Activated CD4-positive, alpha-beta T cell treated with anti-CD3 and anti-CD28 coated beads, Interleukin-2, amount 50 U/mL, for 48 hours (primary cell): ENCODE measurements at regions not wholly inside any gene's neighbourhood (a gene's known extent, or its start where the extent isn't known, plus 50 kb on each side); places are given as distances from the start of the nearest gene placed in this dataset.
"Not testable (repeated sequence)": the region's sequence is repeated elsewhere in the genome, so short reads cannot be mapped to it uniquely, and the experiment has no call there.

ENCODE experiments used
- DNase-seq, 2 experiments: peaks; one replicate each; pipeline ENCODE4 v3.0.0-alpha.2; 2020

DNA sequence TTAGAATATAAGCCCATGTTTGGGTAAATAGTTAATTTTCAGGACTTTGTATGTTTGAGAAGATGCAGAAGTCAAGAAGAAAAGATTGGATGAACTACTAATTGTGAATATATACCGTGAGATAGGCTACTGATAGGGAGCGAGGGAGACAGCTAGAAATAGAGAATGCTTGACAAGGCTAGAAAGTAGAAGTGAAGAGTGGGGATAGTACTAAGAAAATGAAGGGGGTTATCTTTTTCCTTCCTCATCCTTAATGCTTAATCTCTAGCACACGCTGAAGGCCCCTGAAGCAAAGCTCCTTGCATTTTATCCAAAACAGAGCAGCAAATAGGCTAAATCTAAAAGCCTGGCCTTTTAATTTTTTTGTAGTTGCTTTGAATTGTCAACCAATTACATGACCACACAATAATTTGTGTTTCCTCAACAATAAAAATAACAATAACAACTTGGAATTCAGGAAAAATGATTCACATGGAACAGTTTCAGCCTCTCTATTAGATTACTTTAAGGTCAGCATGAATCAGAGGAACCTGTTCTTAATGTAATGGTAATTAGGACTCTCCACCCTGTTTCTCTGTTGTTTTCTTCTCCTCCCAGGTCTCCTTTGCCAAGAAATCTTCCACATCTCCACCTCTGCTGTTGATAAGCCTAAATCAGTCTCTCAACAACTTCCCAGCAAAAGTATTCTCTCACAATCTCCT, 1071.3 kb upstream of the ZEB2 start:
- DNase-seq = no peak

DNA sequence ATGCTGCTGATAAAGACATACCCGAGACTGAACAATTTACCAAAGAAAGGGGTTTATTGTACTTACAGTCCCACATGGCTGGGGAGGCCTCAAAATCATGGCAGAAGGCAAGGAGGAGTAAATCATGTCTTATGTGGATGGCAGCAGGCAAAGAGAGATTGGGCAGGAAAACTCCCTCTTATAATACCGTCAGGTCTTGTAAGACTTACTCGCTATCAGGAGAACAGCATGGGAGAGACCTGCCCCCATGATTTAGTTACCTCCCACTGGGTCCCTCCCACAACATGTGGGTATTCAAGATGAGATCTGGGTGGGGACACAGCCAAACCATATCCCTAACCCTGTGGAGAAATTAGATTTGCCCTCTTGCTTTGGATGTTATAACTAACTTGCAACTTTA, 1068.0 kb upstream of the ZEB2 start:
- no peak for DNase-seq

DNA sequence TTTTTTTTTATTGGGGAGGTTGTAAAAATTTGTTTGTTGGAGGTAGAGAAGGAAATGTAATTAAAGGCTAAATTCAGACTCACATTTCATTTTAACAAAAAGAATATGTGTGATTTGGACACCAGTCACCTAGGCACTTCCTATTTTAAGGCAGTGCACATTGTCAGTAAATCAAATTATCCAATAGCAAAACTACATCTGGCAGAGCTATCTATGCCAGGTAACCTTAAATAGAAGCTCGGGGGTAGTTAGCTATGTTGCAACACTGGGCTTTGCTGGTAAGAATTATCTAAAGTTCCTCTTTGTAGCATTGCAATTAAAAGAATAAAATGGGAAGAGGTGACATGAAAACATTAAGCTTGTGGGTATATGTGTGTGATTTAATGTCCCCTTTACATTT, 1064.4 kb upstream of the ZEB2 start:
- DNase-seq = no peak

DNA sequence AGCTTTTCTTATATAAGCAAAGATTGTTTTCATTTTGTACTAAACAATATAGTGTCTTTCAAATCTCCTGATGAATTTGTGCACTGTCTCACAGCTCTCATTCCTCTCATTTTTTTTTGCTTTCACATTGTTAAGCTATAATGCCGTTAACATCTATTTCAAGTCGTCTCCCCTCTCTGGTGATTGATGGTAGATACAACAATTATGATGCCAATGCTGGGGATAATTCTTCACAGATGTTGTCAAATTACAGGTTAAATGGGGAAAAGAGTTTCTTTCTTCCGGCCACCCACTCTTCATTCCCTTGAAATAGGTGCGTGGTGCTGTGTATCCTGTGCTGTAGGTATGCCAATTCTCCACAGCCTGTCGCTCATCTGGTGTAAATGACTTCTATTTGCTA, 1053.7 kb upstream of the ZEB2 start:
- no peak for DNase-seq

DNA sequence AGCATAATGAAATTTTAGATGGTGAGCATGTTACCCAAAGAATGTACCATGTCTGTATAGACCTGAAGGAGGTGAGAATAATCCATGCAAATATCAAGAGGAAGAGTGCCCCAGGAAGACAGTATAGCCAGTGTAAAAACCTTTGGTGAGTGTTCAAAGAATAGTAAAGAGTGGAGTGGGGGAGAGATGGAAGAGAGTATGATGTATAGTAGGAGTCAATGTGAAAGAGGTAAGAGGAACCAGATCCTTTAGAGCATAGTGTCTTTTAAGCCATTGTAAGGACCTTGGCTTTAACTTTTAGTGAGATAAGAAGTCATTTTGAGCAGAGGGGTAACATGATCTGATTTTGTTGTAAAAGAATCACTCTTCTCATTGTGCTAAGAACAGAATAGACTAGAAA, 1052.3 kb upstream of the ZEB2 start:
- no peak for DNase-seq

DNA sequence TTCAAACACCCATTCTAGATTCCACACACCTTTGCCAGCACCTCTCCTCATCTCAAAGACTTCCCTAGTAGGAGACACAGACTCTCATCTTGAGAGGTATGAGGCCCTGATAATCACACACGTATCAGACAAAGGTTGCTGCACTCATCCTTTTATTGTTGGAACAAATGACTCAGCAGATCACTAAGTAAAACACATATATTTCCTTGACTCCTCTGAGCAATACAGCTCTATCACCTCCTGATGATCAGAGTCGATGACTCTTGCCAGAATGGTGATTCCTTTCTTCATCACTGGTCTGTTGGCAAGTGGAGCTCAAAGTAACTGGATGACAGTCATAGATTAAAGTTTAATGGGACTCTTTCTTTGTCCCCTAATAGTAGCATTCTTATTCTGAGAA, 1049.2 kb upstream of the ZEB2 start:
- no peak for DNase-seq

DNA sequence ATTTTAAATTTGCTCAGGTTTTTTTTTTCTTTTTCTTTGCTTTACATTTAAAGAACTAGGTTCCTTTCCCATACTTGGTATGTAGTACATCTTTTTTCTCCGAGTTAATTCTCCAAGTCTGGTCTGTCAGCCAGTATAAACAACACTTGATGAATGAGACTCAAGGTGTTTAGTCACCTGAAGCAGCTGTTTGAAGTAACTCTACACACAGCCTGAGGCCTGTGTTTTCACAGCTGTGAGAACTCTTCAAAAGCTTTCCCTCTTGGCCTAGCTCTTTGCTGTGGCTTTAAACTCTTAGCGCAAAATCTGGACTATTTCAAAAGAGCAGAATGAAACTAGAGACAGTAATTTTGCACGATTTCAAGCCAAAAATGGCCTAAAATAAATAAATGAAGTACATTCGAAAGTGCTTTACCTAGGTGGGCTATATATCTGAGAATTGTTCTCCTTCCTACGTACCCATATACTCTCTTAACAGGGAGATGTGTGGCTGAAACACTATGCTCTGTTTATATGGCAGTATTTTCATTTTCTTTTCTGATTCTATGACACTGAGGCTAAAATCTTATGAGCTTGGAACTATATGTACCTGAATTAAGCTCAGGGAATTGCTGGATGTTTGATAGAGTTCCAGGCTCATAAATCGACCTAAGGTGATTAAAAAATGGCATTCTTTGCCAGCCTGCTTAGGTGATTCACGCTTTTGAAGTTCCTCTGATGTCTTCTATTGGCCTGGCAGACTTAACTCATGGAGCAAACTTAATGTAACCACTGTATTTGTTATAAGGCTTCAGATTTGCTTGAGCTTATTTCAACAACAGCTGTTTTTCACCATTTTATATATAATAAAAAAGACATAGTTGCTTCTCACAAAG, 1044.1 kb upstream of the ZEB2 start:
- DNase-seq = no peak

DNA sequence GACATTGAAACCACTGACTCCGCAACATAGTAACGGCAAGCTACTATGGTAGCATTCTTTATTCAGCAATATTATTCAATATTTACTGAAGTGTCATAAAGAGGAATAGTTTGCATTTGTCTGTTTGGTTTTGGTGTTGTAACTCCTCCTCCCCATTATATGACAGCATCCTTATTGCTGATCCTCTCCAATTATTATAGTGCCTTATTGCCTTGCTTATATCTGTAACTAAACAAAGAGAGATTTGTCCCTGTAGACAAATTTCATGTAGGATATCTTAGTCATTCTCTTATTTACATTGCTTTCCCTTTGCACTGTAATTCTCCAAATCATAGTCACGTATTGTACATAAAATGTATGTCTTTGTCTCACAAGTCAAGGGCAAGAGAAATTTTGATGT, 1041.2 kb upstream of the ZEB2 start:
- no peak for DNase-seq

DNA sequence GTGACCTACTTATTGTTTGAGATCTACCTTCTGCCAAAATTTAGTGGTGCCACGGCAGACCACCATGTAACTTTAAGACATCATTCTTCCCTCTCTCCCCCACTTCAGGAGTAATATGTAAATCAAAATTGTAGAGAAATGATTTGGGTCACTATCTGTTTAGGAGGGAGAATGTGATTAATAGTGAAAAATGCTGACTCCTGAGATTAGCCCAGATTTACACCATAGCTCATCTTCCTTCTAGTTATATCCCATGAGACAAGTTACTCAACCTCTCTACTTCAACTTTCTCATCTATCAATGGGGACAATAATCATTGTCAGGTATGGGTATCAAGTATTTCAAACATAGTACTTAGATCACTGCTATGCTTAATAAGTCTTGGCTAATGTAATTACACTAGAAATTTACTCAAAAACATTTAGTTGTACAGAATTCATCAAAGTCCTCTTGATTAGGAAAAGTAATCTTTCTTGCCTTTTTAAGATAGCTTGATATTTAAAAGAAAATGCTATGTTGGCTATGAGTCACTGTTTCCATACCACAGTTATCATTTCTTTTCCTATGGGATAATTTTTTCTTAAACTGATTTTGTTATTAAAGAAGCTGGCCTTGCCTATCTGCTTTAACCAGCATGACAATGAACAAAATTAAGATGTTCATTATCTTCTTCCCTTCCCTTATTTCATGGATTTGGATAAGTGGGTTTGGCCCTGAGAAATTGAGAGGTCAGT, 1038.9 kb upstream of the ZEB2 start:
- no peak for DNase-seq

DNA sequence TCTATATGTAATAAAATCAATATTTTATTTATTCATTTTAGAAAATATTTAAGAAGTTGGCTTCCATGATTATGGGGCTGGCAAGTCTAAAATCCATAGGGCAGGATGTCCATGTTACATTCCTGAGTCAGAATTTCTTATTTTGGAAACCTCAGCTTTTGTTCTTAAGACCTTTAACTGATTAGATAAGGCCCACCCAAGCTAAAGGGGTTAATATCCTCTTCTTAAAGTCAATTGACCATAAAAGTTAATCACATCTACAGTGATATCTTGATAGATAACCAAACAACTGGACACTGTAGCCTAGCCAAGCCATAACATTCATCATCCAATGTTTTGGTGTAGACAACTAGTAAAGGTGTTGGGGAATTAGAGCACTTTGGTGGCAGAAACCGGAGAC, 1035.4 kb upstream of the ZEB2 start:
- no peak for DNase-seq

DNA sequence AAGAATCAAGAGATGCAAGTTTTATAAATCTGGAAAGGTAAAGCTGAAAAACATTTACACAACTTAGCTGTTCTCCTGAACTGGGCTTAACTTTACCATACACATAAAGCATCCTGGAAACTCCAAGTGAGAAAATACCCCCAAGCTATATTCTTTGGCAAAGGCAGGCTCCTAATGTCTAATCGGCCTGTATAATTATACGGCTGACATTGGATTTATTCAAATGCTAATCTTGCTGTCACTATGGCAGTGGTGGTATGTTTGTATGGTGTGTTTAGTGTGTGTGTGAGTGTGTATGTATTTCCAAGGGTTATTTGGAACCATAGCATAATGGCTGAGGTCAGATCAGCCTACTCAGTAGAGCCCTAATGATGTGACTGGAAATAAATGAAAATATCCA, 1031.8 kb upstream of the ZEB2 start:
- no peak for DNase-seq

DNA sequence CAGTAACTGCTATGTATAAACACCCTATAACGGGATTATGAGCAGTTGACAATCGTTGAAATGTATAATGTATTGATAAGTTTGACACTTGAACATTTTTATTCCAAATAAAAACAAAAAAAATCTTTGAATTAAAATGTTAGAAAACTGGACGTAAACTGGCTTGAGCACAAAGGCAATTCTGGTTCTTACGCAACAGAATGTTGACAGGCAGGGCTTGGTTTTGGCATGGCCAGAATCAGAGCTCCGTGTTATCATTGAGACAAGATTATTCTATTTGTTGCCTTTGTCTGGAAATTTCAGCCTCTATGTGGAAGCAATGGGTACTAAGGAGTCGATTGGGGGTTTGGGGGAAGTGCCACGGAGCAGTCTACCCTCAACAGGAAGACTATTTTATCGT, 1028.6 kb upstream of the ZEB2 start:
- no peak for DNase-seq

DNA sequence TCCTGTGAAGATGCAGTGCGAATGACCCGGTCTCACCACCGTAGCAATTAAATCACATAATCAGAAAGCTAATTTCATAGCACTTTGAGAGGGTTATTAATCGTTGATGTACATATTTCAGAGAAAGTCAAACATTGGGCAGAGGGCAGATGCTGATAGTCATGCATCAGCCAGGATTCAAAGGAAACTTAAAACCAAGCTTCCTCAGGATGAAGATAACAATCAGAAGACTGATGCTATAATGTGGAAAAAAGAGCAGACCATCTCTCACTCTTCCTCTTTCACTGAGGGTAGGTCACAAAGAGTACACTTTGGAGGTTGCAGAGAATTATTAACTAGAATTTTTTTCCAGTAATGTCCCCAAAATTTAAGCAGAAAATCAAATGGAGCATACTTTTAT, 1027.7 kb upstream of the ZEB2 start:
- no peak for DNase-seq

DNA sequence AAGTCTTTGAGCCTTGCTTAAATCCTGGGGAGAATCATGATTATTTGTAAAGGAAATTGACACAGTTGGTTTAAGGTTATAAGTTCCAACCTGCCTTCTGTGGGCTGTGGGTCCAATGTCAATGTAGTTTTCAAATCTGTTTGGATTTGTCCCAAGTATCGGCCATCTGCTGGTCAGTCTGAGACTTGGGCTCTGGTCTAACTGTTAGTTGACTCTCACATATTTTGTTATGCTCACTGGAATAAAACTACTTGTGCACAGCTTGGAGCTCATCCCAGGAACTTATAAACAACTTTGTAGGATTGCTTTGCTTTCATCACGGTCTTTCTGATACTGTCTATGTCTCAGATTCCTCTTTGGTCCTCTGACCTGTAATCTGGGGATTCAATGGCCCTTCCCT, 1026.2 kb upstream of the ZEB2 start:
- no peak for DNase-seq

DNA sequence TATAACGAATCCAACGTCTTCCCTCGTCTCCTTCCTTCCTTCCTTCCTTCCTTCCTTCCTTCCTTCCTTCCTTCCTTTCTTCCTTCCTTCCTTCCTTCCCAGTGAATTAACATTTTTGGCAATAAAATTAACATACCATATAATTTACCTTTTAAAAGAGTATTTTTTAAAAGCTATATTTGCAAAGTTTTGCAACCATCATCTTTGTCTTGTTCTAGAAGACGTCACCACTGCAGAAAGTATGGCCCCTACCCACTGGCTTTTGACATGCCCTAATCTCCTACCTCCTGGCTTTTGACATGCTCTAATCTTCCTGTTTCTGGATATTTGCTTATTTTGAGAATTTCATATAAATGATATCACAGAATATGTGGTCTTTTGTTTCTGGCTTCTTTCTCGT, 1023.9 kb upstream of the ZEB2 start:
- no peak for DNase-seq

DNA sequence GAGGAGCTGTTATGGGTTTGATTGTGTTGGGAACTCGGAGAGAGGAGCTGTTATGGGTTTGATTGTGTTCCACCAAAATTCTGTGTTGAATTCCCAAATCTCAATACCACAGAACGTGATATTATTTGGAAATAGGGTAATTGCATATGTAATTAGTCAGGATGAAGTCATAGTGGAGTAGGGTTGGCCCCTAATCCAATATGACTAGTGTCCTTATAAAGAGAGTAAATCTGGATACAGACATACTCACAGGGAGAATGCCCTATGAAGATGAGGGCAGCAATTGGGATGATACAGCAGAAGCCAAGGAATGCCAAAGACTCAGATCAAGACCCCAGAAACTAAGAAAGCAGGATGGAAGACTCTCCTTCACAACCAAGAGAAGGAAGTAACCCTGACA, 1023.2 kb upstream of the ZEB2 start:
- DNase-seq = no peak

DNA sequence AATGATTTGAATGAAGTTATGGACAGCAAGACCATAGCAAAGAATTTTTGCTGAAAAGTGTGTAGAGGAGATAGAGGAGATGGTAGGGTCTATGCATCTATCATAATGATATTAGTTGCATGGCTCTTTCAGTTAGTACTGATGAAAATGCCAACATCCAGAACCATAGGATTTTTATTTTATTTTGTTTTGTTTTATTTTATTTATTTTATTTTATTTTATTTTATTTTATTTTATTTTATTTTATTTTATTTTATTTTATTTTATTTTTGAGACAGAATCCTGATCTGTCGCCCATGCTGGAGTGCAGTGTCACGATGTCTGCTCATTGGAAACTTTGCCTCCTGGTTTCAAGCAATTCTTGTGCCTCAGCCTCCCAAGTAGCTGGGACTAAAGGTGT, 1021.1 kb upstream of the ZEB2 start:
- no peak for DNase-seq

DNA sequence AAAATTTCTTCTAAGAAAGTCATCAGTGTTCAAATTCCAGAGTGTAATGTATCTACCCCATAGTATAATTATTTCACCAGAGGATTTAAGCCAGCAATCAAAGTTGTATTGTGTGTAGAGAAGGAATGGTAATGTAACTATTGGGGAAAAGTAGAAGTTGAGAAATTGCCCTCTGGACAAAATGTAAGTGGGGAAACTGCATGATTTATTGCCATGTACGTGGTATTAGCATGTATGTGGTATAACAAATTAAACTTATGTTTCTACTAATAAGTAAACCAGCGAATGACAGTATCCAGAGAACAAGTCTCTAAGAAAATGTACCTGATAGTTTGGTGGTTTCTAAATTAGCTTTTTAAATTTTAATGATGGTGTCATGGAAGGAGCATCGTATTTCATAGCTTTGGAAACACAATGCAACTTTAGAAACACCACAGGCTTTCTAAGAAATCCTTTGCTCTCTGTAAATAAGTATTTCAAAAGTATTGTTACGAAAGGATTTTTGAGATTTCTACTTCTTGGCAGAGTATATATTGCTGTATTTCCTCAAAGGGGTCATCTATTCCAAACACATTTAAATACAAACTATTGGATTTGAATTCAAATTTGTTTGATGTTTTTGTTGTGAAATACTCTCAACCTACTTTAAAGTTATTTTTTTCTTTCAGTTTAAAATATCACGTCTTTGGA, 1018.9 kb upstream of the ZEB2 start:
- no peak for DNase-seq

DNA sequence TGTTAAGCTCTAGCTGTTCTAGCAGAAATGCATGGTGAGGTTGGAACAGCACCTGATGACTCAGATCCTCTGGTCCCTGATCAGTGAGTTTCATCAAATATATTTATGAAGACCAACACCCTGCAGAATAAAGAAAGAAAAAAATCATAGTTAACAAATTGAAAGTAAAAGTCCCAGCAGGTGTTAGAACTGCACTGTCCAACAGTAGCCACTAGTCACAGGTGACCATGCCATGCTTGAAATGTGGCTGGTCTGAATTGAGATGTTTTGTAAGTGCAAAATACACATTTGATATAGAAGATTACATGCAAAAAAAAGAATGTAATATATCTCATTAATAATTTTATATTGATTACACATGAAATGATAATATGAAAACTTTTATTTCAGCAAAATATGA, 1010.7 kb upstream of the ZEB2 start:
- no peak for DNase-seq

DNA sequence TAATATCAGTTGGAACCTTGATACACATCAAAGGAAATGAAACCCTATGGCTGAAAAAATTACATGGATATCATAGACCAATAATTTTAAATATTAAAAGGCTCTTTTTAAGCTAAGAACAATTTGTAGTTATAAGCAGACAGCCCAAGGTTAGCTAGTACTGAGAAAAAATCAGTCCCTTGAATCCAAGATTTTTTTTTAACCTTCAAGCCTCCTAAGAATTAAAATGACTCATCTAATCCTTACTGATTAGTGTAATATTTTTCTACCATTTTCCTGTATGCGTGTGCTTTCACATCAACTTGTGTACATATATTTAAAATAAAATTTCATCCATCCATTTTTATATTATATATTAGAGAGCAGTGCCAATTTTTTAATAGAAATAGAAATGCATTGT, 1004.9 kb upstream of the ZEB2 start:
- no peak for DNase-seq

DNA sequence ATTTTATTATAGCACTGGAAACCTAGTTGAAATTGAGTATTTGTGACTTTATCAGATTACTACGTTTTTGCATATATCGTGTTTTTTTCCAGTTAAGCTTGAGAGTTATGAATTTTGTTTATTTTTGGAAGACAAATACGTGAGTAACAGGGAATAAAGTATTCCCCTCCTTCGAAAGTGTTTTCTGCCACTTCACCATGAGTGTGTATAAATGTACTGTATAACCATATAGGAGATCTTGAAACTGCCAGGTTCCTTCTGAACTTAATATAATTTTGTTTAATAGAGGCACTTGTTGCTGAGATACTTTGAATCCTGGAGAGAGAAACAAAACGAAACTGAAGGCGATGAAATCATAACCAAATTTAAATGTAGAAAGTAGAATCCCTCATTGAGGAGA, 1004.4 kb upstream of the ZEB2 start:
- DNase-seq = no peak

DNA sequence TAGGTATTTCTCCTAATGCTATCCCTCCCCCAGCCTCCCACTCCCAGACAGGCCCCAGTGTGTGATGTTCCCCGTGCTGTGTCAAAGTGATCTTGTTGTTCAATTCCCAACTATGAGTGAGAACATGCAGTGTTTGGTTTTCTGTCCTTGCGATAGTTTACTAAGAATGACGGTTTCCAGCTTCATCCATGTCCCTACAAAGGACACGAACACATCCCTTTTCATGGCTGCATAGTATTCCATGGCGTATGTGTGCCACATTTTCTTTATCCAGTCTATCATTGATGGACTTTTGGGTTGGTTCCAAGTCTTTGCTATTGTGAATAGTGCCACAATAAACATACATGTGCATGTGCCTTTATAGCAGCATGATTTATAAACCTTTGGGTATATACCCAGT, 999.3 kb upstream of the ZEB2 start:
- DNase-seq = not testable (repeated sequence)

DNA sequence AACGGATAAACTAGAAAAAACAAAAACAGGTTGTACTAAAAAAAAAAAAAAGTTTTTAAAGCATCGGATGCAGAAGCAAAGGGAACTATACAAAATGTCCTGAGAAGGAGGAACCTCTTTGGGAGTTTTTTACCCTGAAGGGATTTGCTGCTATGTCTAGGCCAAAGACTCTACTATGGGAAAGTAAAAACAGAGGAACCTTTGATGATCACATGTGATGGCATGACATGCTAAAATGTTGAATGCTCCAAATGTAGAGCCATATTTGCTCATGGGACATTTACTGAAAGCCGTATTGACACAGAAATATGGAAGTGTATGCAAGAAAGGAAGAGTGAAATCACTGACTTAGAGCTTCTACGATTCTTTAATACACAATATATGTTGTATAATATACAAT, 992.0 kb upstream of the ZEB2 start:
- no peak for DNase-seq
